Cardiac fibroblast (primary cell): ENCODE measurements at regions not wholly inside any gene's neighbourhood (a gene's known extent, or its start where the extent isn't known, plus 50 kb on each side); places are given as distances from the start of the nearest gene placed in this dataset.

Experiments
- DNase-seq, 2 donors: peaks; one replicate each; pipeline versions ENCODE4 v3.0.0 to v3.0.0-alpha.2; 2010; ENCODE audit warnings: low read depth in 2 of 2
- H3K4me3 ChIP-seq, 2 donors: replicated peaks in 1 of 2; 1 replicate in 1 of 2; 2 replicates in 1 of 2; pipeline ENCODE4 v1.5.1; 2011; ENCODE audit warnings: low read depth in 2 of 2, low read length in 2 of 2, mild to moderate bottlenecking in 2 of 2, moderate library complexity in 1 of 2
- CTCF ChIP-seq: IDR thresholded peaks from one replicate; pipeline ENCODE4 v1.5.1; 2011; ENCODE audit warnings: low read depth, mild to moderate bottlenecking, low read length, inconsistent platforms

GRCh38 chr1:239436286-239436685, 49.9 kb downstream of the CHRM3 start:
- H3K4me3 ChIP-seq = no peak overlapping the region
- no peak for DNase-seq
- TF ChIP-seq CTCF = no peak

DNA sequence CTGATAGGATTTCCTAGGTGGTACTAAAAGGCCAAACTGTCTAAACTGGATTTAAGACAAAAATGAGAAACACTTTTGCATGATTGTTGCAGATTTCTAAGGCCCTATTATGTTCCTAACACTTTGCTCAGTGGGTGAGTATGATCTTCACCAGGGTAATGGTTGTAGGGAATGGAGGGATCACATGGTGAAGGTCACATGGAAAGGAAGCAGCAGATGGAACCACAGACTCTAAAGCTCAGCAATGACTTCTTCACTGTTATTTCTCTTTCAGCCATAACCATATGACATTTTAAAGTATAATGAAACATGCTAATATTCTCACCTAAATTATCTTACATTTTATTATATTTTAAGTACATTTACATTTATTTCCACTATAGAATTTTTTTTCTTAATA, 51.5 kb downstream of the CHRM3 start:
- DNase-seq = no peak
- TF ChIP-seq CTCF = no peak
- no peak overlapping the region for H3K4me3 ChIP-seq

DNA sequence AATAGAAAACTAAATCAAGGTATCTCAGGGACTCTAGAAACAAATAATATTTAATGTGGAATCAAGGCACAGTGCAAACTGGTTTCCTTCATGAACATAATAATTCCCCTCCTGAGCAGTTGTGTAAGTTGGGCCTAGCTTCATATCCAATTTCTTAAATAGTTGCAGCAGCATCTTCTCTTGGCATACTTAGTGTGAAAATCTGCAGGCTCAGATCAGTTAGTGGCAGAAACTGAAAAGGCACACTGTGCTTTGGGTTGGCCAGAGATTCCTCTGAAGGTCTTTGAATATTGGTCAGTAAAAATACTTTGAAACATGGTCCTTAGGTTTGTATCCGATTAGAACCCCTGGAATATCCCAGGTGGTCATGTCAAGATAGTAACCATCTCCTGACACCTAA, 52.5 kb downstream of the CHRM3 start:
- no peak overlapping the region for H3K4me3 ChIP-seq
- DNase-seq = no peak
- no peak for TF ChIP-seq CTCF

- DNase-seq = no peak
- no peak for TF ChIP-seq CTCF
- no peak overlapping the region for H3K4me3 ChIP-seq
Observed at GRCh38 chr1:239443361-239443760, 57.0 kb downstream of the CHRM3 start.

GRCh38 chr1:239446611-239447010, 60.2 kb downstream of the CHRM3 start:
- TF ChIP-seq CTCF = no peak
- no peak overlapping the region for H3K4me3 ChIP-seq
- DNase-seq = no peak

DNA sequence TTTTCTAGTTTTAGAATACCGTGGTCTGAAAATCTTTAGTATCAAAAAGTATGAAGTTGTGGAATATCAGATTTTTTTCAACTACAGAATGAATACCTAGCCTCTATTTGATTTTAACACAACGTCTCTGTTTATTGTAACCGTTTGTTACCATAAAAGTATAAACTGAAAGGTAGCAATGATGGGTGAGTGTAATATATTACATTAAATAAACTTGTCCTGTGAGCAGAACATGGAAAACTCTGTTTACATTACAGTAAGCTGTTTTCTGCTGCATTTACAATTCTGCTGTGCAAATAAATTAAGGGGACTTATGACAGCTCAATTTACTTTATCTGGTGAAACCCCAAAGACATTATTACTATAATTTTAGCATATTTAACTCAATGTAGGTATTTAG, 62.5 kb downstream of the CHRM3 start:
- DNase-seq = no peak
- TF ChIP-seq CTCF = no peak
- no peak overlapping the region for H3K4me3 ChIP-seq

DNA sequence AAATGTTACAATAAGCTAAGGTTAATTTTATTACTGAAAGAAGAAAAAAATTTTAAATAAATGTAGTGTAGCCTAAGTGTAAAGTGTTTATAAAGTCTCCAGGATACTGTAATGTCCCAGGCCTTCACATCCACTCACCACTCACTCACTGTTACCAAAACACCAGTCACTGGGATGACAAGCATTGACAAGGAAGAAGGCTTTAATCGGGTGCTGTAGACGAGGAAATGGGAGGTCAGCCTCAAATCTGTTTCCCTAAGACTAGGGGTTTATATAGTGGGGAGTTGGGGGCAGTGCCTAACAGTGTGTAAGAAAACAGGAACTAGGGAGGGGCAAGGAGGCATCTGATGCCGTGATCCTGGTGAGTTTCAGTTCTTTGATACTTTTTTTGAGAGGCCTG, 69.4 kb downstream of the CHRM3 start:
- no peak for TF ChIP-seq CTCF
- no peak for DNase-seq
- no peak overlapping the region for H3K4me3 ChIP-seq
